OCI-M2 (cell line): ENCODE measurements at regions not wholly inside any gene's neighbourhood (a gene's known extent, or its start where the extent isn't known, plus 50 kb on each side); places are given as distances from the start of the nearest gene placed in this dataset.
"Not testable (repeated sequence)": the region's sequence is repeated elsewhere in the genome, so short reads cannot be mapped to it uniquely, and the experiment has no call there.

Experiments
- DNase-seq: peaks from one replicate; lab custom pipeline; 2025; ENCODE audit not compliant: unreplicated experiment; lab: John Stamatoyannopoulos, UW

DNA sequence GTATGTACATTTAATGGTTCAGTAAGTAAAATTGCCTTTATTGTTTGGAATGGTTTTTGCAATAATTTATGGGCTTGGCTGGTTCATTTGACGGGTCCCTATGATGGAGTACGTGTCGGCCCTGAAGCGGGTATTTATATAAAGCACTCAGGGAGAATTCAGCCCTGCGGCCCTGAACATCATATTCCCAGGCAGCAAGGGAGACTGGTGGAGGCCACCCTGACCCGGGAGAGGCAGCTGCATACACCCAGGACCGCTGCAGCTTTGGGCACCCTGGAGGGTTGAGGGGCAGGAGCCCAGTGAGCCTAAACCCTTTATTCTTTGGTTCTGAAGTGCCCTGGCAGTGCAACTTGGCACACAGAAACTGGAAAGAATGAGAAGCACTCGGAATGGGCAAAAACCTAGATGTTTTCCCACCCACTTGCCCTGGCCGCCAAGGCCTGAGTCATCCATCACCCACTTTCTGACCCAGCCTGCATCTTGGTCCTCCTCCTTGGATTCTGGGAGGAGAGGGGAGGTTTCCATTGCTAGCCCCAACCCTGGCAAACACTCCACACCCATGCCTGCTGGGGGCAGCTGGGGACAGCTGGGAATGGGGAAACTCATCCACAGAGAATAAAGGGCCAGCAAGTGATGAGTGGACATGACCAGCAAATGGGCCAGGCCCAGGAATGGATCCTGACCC, 162.2 kb upstream of the TNRC6C start:
- DNase-seq, result no peak

DNA sequence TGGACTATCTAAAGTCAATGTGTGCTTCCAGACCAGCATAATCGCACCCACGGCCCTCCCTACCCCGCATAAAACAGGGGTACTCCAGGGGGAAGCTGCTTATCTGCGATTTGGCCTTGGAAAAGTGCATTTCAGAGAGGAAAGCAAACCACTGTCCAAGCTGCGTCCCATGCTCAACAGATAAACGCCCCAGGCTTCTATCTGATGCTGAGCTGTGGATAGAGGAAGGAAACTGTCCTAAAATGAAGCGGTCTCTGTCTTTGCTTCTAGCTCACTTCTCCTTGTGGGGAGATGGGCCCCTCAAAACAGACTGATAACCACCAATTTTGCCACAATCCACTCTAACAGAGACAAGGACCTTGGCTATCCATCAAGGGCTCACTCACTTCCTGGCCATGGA, 160.5 kb upstream of the TNRC6C start:
- no peak for DNase-seq

DNA sequence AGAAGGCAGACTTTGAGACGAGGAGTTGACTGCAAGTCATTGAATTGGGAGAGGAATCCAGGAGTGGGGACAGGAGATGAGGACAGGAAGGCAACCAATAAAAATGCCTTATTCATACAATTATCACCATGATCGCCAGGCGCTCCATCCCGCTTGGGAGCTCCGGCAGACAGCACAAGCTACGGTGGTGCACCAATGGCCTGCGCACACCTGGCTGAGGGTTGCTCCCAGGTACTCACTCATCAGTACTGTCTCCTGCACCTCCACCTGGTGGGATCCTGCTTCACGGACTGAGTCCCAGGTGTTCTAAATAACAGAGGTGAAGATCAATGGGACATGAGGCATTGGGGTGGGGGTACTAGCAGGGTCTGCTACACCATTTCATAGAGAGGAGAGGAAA, 160.0 kb upstream of the TNRC6C start:
- DNase-seq, result no peak

DNA sequence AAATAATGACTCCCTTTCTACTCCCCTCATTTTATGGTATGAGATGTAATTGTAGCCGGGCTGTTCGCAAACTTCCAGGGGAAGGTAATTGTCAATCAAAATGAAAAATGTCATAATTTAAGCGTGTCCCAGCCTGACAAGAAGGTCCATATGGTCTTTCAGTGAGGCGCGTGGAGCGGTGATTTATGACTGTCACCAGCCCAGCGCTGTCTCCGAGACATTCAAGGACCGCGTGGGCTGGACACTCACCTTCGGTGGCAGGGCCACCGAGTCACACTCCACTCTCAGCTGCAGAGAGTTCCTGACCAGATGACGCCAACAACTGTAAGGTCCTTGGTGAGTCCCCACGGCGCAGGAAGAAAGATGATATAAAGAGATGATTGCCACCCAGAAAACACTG, 157.7 kb upstream of the TNRC6C start:
- DNase-seq, result no peak

DNA sequence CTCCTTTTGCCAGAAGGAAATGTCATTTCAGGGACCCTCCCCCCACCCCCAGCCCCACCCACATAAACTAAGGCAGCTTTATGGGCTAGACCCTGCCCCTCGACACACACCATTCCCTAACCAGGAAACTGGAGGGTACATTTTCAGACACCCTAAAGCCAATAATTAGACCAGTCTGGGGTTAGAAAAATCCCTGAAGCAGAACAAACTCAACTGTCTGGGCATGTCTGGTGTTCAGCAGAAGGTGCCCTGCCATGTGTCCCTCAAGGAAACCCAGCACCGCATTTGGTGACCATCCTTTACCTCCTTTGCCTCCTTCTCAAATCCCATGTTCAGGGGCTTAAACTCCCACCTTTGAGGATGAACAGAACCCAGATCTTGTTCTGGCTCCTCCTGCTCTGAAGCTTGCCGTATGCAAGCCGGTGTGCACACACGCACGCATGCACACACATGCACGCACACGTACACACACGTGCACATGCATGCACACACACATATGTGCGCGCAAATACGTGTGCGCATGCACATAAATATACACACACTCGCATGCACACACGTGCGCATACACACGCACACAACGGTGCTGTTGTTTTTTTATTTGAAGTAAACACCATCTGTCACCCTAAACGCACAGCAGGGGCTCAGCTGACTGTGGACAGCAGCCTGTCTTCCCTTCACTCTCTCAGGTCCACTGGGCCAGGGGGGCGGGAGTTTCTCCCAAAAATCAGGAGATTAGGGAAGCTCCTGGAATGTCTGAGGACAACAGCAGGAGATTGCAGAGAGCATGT, 156.8 kb upstream of the TNRC6C start:
- no peak for DNase-seq

DNA sequence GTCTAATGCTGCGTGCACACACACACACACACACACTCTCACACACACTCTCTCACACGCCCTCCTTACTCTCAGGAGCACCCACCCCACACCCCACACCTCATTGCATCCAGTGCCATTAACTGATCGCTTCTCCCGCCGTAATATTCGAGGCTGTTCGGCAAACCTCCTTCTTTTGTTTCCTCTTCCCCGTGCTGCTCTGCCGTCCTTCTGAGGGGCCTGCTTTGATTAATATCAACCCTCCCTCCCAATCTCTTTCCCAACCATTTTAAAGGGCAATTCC, 156.2 kb upstream of the TNRC6C start:
- no peak for DNase-seq

DNA sequence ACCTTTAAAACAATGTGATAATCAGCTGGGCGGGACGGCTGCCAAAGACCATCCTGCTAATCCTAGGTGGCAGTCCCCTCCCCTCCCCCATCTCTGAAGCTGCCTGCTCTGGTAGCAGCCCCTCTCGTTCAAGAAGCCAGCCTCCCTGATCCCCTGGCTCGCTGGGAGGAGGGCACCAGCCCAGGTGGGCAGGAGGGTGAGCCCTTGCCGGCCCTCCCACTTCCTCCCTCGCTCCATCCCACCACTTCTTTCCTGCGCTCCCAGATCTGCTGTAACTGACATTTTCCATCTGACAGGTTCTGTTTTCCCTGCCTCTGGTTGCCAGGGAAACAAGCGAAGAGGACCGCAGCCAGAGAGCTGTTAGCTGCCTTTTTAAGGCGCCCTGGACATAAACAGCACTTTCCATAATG, 155.7 kb upstream of the TNRC6C start:
- DNase-seq, result no peak

DNA sequence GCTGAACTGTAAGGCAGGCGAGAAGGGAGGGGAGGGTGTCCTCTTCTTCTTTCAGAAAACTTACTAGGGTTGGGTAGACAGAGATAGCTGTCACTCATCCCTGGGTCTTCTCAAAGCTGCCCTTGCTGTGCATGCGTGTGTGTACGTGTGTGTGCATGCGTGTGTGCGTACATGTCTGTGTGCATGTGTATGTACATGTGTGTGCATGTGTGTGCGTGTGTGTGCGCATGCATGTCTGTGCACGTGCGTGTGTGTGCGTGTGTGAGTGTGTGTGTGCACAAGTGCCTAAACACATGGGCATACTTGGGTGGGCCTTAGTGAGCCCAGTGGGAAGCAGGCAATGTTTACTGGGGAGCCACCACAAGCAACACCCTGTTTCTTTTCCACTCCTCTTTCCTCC, 154.8 kb upstream of the TNRC6C start:
- no peak for DNase-seq

DNA sequence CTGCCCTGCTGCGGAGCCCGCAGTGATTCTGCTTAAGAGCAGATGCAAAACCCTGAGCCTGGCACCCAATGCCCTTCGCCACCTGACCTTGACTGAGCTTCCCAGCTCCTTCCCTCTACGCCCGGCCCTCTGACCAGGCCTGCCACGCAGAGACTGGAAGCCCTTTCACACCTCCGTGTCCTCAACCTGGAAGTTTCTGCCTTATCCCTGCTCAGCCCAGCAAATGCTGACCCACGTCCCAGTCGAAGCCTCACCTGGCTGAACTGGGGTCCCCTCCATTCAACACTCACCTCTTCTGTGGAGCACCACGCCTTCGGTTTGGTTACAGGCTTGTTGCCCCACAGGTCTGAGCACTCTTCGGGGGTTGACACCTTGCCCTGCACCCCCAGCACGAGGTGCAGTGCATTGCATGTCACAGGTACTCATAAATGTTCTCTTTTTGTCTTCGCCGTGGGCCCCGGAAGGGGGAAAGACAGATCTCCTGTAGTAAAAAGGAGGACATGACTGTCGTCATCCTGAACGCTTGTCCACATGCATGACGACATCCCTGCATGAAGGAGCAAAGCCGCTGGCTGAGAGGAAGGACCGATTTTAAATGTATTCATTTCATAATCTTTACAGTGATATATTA, 153.6 kb upstream of the TNRC6C start:
- DNase-seq, result no peak

DNA sequence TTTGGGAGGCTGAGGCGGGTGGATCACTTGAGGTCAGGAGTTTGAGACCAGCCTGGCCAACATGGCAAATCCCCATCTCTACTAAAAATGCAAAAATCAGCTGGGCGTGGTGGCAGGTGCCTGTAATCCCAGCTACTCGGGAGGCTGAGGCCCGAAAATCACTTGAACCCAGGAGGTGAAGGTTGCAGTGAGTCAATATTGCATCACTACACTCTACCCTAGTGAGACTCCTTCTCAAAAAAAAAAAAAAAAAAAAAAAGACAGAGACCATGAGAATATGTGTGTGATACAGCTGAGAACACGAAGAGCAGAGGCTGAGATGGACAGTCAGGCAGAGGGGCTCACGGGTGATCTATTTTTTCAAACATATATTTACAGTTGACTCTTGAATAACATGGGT, 152.5 kb upstream of the TNRC6C start:
- DNase-seq, result not testable (repeated sequence)

DNA sequence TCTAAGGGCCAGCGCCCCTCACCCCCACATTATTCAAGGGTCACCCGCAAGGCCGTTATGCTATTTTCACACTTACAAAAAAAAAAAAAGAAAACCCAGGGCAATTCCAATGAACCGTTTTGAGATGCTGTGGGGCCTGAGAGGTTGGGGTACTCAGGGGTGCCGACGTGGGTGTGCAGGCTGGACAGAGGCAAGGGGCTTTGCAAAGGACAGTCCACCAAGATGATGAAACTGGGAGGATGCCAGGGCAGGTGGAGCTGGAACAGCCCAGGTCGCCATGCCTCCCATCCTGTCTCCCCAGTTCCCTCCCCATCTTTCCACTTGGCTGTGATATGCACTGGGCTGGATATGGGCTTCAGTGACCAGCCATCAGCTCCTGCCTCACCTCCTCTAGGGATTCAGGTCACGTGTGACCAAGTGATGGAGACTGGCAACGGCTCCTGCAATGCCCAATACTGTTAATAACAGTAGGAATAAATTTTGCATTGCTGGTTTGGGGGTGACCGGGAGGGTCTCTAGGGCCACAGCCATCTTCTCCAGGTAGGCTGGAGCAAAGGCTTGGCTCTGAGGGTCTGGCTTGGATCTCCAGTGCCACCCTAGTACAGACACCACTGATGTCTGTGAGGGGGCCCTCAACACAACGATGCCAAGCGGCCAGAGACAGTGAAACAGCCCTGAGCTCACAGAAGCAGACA, 151.3 kb upstream of the TNRC6C start:
- no peak for DNase-seq

DNA sequence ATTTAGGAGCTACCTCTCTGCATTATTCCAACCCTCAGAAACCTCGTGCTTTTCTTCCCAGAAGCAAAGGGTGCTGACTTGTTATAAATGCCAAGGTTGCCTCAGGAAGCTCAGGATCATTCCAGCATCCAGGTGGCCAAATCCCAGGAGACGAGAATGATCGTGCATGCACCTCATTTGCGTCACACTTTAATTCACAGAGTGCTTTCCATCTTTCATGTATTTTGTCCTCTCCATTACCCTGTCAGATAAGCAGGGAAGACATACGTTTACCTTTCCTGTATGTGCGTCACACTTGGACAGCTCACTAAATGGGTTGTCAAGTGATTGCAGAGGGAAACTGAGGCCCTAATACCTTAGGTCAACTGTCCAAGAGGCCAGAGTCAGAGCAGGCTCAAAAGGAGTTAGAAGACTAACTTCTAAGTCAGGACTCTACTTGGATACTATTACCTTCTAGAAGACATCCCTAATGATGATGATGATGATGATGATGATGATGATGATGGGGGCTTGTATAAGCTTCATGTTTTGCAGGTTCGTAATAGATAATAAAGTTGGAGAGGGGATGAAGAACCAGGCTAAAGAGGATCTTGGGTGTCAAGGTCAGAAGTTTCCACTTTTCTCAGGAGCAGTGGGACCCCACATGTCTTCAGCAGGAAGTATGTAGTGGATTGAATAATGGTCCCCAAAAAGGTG, 150.6 kb upstream of the TNRC6C start:
- no peak for DNase-seq

DNA sequence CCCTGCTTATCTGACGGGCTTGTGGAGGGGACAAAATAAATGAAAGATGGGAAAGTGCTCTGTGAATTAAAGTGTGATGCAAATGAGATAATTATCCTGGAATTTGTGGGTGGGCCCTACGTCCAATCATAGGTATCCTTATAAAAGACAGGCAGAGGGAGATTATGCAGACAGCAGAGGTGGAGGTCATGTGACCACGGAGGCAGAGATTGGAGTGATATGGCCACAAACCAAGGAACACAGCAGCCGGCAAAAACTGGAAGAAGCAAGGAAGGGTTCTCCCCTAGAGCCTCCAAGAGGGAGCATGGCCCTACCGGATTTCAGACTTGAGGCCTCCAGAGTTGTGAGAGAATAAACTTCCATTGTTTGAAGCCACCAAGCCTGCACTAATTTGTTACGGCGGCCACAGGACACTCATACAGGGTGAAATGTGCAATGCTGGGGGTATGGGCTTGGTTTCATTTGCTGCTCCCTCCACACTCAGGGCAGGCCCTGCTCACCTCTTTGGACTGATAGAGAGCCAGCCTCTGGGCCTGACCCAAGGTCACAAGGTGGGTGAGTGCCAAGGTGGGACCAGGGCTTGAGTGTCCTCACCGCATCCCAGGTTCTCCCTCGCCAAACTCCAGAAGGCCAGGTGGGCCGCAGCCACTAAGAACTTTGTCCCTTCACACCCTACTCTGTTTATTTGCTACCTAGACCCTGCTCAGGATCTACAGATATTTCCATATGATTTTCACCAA, 149.6 kb upstream of the TNRC6C start:
- no peak for DNase-seq

DNA sequence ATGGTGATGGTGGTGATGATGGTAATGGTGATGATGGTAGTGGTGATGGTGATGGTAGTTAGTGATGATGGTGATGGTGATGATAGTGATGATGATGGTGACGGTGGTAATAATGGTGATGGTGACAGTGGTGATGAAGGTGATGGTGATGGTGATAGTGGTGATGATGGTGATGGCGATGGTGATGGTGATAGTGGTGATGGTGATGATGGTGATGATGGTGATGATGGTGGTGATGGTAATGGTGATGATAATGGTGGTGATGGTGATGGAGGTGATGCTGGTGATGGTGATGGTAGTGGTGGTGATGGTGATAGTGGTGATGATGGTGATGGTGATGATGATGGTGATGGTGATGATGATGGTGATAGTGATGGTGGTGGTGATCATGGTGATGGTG, 148.7 kb upstream of the TNRC6C start:
- no peak for DNase-seq

DNA sequence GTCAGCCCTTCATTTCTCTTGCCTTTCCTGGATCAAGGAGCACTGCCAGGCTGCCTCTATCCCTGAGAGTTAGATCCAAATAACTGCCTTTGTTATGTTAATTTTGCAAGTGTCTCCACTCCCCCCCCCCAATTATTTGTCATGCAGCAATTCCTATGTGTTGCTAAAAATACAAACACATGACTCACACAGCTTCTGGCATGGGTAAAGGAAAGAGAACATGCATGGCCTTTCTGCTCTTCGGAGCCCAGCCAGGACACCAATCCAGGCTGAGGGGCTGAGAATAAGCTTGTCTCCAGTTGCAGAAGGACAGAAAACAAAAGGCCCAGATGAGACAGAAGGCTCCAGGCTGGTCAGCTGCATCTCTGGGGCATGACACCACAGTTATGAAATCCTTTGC, 148.0 kb upstream of the TNRC6C start:
- DNase-seq, result no peak

DNA sequence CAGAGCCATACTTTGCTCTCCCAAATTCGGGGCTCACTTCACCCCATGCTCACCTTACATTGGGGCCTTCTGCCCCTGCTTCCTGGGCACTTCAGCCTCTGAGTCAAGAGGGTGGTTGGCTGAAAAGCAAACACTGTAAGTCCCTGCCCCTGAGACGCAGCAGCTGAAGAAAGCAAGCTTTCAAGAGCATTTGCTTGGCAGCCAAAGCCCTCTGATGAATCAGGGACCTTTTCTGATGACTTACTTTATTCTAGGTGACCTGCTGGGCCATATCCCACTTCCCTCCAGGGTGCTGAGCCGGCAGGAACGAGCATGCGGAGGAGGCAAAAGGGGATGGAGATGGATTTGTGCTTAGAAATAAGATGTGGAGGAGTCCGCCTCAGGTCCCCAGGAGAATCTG, 147.0 kb upstream of the TNRC6C start:
- no peak for DNase-seq

DNA sequence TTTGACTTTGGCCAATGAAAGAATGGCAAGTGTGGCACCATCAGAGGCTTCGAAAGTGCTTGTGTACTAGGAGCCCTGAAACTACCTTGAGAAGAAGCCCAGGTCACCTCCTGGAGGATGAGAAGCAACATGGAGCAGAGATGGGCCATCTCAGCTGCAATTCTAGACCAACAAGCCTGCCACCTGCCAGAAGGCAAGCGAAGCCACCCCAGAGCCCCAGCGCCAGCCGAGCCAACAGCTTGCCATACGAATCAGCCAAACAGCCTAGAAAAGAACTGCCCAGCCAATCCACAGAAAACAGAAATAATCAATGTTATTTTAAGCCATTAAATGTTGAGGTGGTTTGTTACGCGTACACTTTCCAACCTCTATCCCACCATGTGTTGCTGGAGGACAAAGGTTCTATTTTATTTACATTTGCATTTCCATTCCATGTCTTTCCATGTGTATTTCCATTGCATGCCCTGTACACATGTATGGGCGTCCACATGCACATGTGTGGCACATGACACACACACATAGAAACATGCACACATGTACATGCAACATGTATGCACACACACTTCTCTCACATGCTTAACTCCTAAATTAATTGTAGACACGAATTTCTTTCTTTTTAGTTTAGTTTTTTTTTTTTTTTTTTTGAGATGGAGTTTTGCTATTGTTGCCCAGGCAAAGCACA, 144.3 kb upstream of the TNRC6C start:
- DNase-seq, result no peak

DNA sequence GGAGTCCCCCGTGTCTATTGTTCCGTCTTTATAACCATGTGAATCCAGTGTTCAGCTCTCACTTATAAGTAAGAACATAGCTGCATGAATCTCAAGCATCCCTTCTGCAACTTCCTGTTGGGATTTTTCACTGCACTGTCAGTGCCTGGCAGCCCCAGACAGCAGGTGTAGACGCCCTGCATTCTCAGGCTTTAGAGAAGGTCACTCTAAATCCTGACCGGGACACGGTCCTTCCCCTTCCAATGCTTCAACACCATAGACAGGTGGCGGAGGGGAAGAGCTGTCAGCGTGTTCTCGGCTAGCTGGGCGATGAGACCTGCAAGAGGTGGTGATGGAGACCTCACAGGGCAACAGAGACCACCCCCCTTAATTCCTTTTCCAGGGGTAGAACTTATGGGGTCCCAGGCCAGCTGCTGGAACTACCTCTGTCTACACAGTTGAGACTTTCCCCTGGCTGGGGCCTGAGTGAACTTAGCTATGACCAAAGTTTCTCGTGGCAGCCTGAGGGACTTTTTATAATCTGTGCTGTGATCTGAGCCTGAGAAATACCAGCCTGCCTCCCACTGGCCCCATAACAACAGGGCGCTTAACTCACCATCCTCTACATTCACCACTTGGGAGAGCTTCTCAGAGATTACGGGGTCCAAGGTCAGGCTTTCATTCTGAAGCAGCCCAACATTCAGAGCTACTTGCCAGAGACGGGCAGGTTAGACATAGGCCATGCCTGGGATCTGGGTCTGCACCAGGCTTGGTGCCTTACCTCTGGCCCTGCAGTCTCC, 143.2 kb upstream of the TNRC6C start:
- DNase-seq, result no peak

DNA sequence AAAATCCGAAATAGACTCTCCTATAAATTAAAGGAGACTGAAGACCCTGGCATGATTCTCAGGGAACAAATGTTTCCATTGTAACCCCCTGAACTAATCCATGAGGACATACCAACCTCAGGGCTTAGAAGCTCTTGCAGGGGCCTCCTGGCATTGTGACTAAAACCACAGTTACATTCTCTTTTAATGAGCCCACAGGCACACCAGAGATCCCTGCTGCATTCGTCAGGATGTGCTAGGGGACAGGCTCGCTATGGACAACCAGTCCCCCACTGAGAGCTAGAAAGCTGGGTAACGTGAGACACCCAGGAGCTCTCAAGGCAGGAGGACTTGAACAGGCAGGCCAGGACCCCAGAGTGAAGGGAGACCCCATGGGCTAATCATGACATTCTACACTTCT, 140.6 kb upstream of the TNRC6C start:
- DNase-seq, result no peak
